ENCODE measurements at regions not wholly inside any gene's neighbourhood (a gene's known extent, or its start where the extent isn't known, plus 50 kb on each side); places are given as distances from the start of the nearest gene placed in this dataset.

DNA sequence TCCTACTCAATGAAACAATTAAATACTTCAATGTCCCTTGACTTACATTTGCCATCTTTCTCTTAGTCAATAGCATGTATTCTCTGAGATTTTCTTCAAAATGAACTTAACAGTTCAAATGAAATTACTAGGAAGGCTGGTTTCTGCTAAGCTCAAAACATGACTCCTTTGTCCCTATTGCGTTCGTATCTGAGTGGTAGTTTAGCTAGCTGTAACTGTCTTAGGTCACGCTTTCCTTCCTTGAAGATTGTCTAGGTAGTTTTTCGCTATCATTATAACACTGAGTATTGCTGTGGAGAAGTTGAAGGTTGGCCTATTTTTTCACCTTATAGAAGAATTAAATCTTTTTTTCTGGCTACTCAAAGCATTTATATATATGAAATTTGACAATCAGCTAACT lies 1535.2 kb downstream of the PLA2G4A start:
- TF ChIP-seq, protein P1, sequence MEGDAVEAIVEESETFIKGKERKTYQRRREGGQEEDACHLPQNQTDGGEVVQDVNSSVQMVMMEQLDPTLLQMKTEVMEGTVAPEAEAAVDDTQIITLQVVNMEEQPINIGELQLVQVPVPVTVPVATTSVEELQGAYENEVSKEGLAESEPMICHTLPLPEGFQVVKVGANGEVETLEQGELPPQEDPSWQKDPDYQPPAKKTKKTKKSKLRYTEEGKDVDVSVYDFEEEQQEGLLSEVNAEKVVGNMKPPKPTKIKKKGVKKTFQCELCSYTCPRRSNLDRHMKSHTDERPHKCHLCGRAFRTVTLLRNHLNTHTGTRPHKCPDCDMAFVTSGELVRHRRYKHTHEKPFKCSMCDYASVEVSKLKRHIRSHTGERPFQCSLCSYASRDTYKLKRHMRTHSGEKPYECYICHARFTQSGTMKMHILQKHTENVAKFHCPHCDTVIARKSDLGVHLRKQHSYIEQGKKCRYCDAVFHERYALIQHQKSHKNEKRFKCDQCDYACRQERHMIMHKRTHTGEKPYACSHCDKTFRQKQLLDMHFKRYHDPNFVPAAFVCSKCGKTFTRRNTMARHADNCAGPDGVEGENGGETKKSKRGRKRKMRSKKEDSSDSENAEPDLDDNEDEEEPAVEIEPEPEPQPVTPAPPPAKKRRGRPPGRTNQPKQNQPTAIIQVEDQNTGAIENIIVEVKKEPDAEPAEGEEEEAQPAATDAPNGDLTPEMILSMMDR (IDR thresholded peaks at IDR 0.05), result no peak
- TF ChIP-seq MAFK (IDR thresholded peaks at IDR 0.05; ENCODE audit: partially characterized antibody), result no peak
- TF ChIP-seq KDM1A (IDR thresholded peaks at IDR 0.05; ENCODE audit: low read depth), result no peak
- no peak for TF ChIP-seq RFX5 (IDR thresholded peaks at IDR 0.05)
- TF ChIP-seq REST (IDR thresholded peaks at IDR 0.05), result no peak
- TF ChIP-seq, protein P2, sequence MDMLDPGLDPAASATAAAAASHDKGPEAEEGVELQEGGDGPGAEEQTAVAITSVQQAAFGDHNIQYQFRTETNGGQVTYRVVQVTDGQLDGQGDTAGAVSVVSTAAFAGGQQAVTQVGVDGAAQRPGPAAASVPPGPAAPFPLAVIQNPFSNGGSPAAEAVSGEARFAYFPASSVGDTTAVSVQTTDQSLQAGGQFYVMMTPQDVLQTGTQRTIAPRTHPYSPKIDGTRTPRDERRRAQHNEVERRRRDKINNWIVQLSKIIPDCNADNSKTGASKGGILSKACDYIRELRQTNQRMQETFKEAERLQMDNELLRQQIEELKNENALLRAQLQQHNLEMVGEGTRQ (IDR thresholded peaks at IDR 0.05), result no peak
- no peak for TF ChIP-seq EP300 (IDR thresholded peaks at IDR 0.05)
- no peak for TF ChIP-seq SMC3 (IDR thresholded peaks at IDR 0.05)

All from A549 (cell line).